Ectodermal cell (in vitro differentiated cells): ENCODE measurements at regions not wholly inside any gene's neighbourhood (a gene's known extent, or its start where the extent isn't known, plus 50 kb on each side); places are given as distances from the start of the nearest gene placed in this dataset.

ENCODE experiments used
- H3K27ac ChIP-seq: 2 replicates; pipeline ENCODE4 v1.7.0; 2013; ENCODE audit warnings: mild to moderate bottlenecking, low read depth, low read length; ENCODE audit not compliant: insufficient read depth, poor library complexity, severe bottlenecking
- H3K27me3 ChIP-seq: 2 replicates; pipeline ENCODE4 v1.7.0; 2013; ENCODE audit warnings: mild to moderate bottlenecking, low read length; ENCODE audit not compliant: insufficient read depth, control insufficient read depth, poor library complexity, severe bottlenecking
- H3K36me3 ChIP-seq: one replicate; pipeline ENCODE4 v1.7.0; 2013; ENCODE audit warnings: low read length; ENCODE audit not compliant: control insufficient read depth, insufficient read depth
- H3K4me1 ChIP-seq: one replicate; pipeline ENCODE4 v1.7.0; 2013; ENCODE audit warnings: low read length; ENCODE audit not compliant: control insufficient read depth, insufficient read depth
- H3K4me3 ChIP-seq: 2 replicates; pipeline ENCODE4 v1.7.0; 2013; ENCODE audit warnings: low read depth, low read length, control low read depth; ENCODE audit not compliant: insufficient read depth
- H3K9me3 ChIP-seq: 2 replicates; pipeline ENCODE4 v1.7.0; 2013; ENCODE audit warnings: mild to moderate bottlenecking, low read length, moderate library complexity; ENCODE audit not compliant: control insufficient read depth
- WGBS, 2 experiments: methylation state at CpG; one replicate each; pipeline ENCODE4 v1.1.7; 2013; ENCODE audit warnings: missing lambda C conversion rate in 2 of 2; 5-methylcytosine and 5-hydroxymethylcytosine counted together

GRCh38 chrY:15593476-15594160 lies 1069.3 kb downstream of the NLGN4Y start:
- no peaks in the 10 kb centered on the region for H3K36me3 ChIP-seq
- no peak overlapping the region for H3K4me3 ChIP-seq
- H3K27me3 ChIP-seq = no peaks in the 10 kb centered on the region
- no peaks in the 10 kb centered on the region for H3K4me1 ChIP-seq
- H3K9me3 ChIP-seq = no peaks in the 10 kb centered on the region
- WGBS, 2 experiments = 80 to 100% methylated on average over 2 to 3 of the region's 4 CpGs
- no peak overlapping the region for H3K27ac ChIP-seq

DNA sequence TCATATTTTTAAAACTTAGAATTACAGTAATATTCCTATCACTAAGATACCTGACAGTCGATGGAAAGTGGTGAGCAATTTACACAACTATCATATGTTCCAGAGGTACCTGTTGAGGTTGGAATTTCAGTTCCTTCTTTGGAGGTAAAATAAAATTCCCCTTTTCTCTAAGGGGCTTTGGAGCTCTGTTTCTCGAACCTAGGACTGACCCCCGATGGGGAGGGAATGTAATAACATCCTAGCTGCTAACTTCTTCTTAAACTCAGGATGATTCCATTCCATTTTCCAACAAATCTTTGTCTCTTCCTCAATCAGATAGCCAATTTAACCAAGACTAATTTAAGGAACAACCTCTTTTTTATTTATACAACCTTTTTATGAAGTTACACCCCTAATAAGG lies 1069.8 kb downstream of the NLGN4Y start:
- Histone ChIP-seq H3K27ac (no peak overlapping the region), H3K36me3 (no peaks in the 10 kb centered on the region), H3K9me3 (no peaks in the 10 kb centered on the region), H3K27me3 (no peaks in the 10 kb centered on the region), H3K4me3 (no peak overlapping the region), H3K4me1 (no peaks in the 10 kb centered on the region)
- WGBS, 2 experiments = 57 to 76% methylated on average over 1 to 3 of the region's 3 CpGs

DNA sequence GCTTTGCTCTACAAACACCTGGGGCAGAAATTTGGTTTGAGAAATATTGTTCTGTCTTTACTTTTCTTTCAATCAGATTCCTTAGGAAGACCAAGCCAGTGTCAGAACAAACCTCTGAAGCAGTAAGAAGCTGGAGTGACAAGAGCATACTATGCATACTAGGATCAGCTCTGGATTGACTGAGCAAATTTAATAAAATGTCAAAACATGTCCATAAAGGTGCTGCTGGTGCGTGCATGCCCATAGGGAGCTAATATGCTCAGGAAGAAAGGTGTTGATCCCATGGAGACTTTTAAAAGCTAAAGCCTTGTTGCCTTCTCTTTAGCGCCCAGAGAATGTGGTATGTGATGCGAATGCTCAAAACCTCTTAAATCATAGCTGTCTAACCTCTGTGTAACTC lies 1076.2 kb downstream of the NLGN4Y start:
- Histone ChIP-seq H3K9me3 (no peaks in the 10 kb centered on the region), H3K4me1 (no peaks in the 10 kb centered on the region), H3K36me3 (no peaks in the 10 kb centered on the region), H3K4me3 (no peak overlapping the region), H3K27me3 (no peaks in the 10 kb centered on the region), H3K27ac (no peak overlapping the region)
- WGBS, 2 experiments = 94 to 97% methylated on average over 3 of the region's 3 CpGs

DNA sequence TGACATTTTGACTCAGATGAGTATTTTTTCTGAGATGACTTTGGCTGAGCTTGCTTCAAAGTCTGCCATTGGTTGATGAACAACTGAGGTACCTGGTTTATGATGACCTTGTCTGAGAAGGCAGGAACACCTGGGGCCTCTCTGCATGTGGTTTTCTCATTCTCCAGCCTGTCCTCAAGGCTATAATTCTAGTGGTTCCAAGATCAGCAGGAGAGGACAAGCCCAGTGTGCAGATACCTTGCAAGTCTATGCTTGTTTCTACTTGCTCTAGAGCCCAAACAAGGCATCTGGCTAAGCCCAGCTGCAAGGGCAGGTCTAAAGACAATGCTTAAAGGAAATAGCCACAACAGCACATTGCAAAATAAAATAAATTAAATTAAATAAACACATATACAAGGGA lies 1100.0 kb downstream of the NLGN4Y start:
- Histone ChIP-seq H3K4me1 (no peaks in the 10 kb centered on the region), H3K9me3 (no peaks in the 10 kb centered on the region), H3K4me3 (no peak overlapping the region), H3K27ac (no peak overlapping the region), H3K36me3 (no peaks in the 10 kb centered on the region), H3K27me3 (no peaks in the 10 kb centered on the region)

- Histone ChIP-seq H3K9me3 (no peaks in the 10 kb centered on the region), H3K4me1 (no peaks in the 10 kb centered on the region), H3K27me3 (no peaks in the 10 kb centered on the region), H3K27ac (no peak overlapping the region), H3K36me3 (no peaks in the 10 kb centered on the region), H3K4me3 (no peak overlapping the region)
- WGBS, 2 experiments = 54 to 56% methylated on average over 1 to 2 of the region's 2 CpGs
Measured at GRCh38 chrY:15624928-15625327, 1100.6 kb downstream of the NLGN4Y start.

- Histone ChIP-seq H3K4me1 (no peaks in the 10 kb centered on the region), H3K36me3 (no peaks in the 10 kb centered on the region), H3K27ac (no peak overlapping the region), H3K27me3 (no peaks in the 10 kb centered on the region), H3K9me3 (no peaks in the 10 kb centered on the region), H3K4me3 (no peak overlapping the region)
Measured at GRCh38 chrY:15648198-15648597, 1123.9 kb downstream of the NLGN4Y start.

DNA sequence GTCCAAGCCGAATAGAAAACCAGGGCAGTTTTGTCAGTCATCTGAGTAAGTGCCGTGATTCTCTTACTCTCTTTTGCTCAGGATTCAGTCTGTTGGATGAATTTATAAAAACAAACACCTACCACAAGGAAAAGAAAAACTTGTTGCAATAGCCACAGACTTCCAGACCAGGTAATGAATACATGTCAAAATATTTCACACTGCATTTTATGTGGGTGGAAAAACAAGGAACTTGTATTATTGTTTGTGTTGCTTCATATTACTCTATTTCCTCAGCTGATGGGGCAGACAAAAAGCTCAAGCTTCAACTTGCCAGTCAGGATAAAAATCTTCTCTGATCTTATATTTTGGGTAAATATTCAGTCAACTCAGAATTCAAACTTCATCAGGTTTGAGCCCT lies 1125.7 kb downstream of the NLGN4Y start:
- Histone ChIP-seq H3K27me3 (no peaks in the 10 kb centered on the region), H3K4me3 (no peak overlapping the region), H3K9me3 (no peaks in the 10 kb centered on the region), H3K36me3 (no peaks in the 10 kb centered on the region), H3K27ac (no peak overlapping the region), H3K4me1 (no peaks in the 10 kb centered on the region)
- 67 to 95% methylated on average over 1 to 2 of the region's 2 CpGs for whole genome bisulfite sequencing, 2 experiments

DNA sequence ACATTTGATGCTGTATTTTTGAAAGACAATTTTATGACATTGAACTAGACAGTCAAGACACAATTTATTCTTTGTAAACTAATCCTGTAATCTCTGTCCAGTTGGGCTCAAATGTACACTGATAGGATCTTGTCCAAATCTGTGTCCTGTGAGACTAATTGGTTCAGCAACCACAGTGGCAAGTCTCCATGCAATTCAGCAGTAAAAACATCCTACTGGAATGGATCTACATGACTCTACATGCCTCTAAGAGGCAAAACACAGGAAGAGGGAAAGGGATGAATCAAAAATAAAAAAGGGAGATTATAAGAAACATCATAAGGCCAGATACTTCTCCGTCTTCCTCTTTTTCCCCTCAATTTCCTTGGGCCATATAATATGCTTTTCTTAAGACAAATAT lies 1164.2 kb downstream of the NLGN4Y start:
- WGBS, 2 experiments = 100% methylated on average over 1 of the region's 1 CpG; no CpG with 5 or more reads in 1 of the 2 experiments

DNA sequence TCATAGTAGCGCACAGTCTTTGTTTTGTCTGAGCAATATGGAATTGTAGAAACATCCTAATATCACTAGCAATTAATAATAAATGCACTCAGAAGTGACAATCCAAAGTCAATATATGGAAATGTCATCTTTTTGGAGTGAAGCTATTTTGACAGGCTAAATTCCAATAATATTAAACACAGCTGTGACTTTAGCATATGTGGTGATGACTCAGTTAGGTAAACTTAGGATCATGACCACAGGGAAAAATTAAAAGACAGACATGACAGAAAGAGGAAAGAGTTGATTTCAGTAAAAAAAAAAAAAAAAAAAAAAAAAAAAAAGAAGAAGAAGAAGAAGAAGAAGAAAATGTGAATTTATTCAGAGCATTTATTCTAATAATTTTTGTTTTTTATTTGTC lies 1165.7 kb downstream of the NLGN4Y start:
- WGBS, 2 experiments = no CpG with 5 or more reads among the region's 1 CpG
- Histone ChIP-seq H3K4me3 (no peak overlapping the region), H3K27ac (no peak overlapping the region), H3K27me3 (no peaks in the 10 kb centered on the region), H3K36me3 (no peaks in the 10 kb centered on the region), H3K9me3 (no peaks in the 10 kb centered on the region), H3K4me1 (no peaks in the 10 kb centered on the region)

More for the DNA sequence above, 1164.2 kb downstream of the NLGN4Y start:
- no peaks in the 10 kb centered on the region for H3K27me3 ChIP-seq
- H3K4me1 ChIP-seq = no peaks in the 10 kb centered on the region
- H3K27ac ChIP-seq = no peak overlapping the region
- H3K36me3 ChIP-seq = no peaks in the 10 kb centered on the region
- no peak overlapping the region for H3K4me3 ChIP-seq
- no peaks in the 10 kb centered on the region for H3K9me3 ChIP-seq

DNA sequence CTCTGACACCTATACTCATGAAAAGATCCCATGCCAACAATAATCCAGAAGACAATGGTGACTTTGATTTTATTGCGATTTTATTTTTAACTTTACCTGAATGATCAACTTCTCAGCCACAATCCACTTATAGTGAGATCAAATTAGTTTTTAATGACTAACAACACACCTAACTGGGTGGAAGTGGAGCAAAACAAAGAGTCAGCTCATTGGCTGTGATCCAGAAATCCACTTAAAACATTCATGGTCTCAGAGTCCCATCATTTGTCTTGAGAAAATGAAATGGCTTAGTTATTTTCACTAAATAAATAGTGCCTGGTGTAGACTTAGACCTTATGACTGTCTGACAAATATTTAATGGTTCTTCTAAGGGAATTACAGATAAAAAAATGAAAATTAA lies 1177.8 kb downstream of the NLGN4Y start:
- no peaks in the 10 kb centered on the region for H3K36me3 ChIP-seq
- no peaks in the 10 kb centered on the region for H3K27me3 ChIP-seq
- H3K4me1 ChIP-seq = no peaks in the 10 kb centered on the region
- 83 to 100% methylated on average over 1 of the region's 1 CpG for WGBS, 2 experiments
- H3K4me3 ChIP-seq = no peak overlapping the region
- no peaks in the 10 kb centered on the region for H3K9me3 ChIP-seq
- no peak overlapping the region for H3K27ac ChIP-seq

- Histone ChIP-seq H3K4me1 (no peaks in the 10 kb centered on the region), H3K27me3 (no peaks in the 10 kb centered on the region), H3K4me3 (no peak overlapping the region), H3K9me3 (no peaks in the 10 kb centered on the region), H3K27ac (no peak overlapping the region), H3K36me3 (no peaks in the 10 kb centered on the region)
- WGBS, 2 experiments = 63 to 73% methylated on average over 4 to 5 of the region's 5 CpGs
Measured at GRCh38 chrY:15704906-15705305, 1180.6 kb downstream of the NLGN4Y start.
